ENCODE measurements at regions not wholly inside any gene's neighbourhood (a gene's known extent, or its start where the extent isn't known, plus 50 kb on each side); places are given as distances from the start of the nearest gene placed in this dataset.
A peak's percentile ranks its signal among the peaks of the same experiment; 100 is the strongest.

DNA sequence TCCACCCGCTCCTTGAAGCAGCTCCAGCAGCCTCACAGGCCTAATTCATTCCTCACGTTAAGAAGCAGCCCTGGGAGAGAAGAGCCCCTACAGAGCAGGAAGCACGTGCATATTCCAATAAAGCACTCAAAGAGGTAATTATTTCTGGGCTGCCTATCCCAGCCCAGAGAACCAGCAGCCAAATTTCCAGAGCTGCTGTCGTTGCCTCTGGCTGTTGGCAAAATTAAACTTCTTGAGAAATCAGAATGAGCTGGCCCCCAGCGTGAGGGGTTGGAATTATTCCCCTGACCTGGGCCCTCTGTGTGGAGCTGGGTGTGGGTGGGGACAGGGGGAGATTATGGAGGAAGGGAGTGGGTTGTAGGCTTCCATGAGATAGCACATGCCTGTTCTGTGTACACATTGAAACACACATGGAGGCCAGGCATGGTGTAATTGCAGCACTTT, 86.8 kb upstream of the HSPA9 start:
- H3K27me3 Mint-ChIP-seq (ENCODE audit: low read depth) = peaks cover 94% of the 10 kb centered on the region
- H3K27ac Mint-ChIP-seq = no peak overlapping the region

GRCh38 chr5:138661291-138661960, 86.2 kb upstream of the HSPA9 start:
- peaks cover 26% of the 10 kb centered on the region for H3K4me1 Mint-ChIP-seq (ENCODE audit: low read depth)
- peaks cover 0 to 1% of the 10 kb centered on the region in 2 donors for H3K36me3 Mint-ChIP-seq (ENCODE audit: insufficient read depth in 2 of 2)
- H3K9me3 Mint-ChIP-seq = no peaks in the 10 kb centered on the region
- H3K27me3 Mint-ChIP-seq (ENCODE audit: low read depth) = peaks cover 94% of the 10 kb centered on the region
- no peak overlapping the region for H3K4me3 Mint-ChIP-seq
- ATAC-seq (replicated peaks in 1 of 2) (no peak), DNase-seq (no peak)
- H3K27ac Mint-ChIP-seq = no peak overlapping the region

More for the DNA sequence above, 86.8 kb upstream of the HSPA9 start:
- ATAC-seq (replicated peaks in 1 of 2) = no peak
- Mint-ChIP-seq H3K36me3 (ENCODE audit: insufficient read depth in 2 of 2) (peaks cover 0 to 1% of the 10 kb centered on the region in 2 donors), H3K9me3 (no peaks in the 10 kb centered on the region), H3K4me3 (no peak overlapping the region), H3K4me1 (ENCODE audit: low read depth) (peaks cover 26% of the 10 kb centered on the region)
- DNase-seq = no peak

DNA sequence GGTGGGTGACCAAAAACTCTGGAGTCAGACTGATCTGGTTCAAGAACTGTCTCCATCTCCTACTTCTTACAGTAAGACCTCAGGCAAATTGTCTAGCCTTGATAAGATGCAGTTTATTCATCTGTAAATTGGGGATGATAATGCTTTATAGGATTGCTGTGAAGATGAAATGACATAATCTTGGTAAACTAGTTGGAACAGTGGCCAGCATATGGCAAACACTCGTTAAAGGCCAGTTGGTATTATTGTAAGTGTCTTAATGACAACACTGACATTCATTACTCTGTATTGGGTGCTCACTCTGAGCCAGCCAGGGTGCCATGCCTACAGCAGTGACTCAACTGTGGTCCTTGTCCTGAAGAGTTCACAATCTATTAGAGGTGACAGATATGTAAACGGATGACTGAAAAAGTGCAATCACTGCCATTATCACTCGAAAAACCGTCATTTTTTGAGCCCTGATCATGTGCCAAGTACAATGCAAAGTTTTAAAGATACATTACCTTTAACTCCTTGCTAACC, 84.9 kb upstream of the HSPA9 start:
- H3K9me3 Mint-ChIP-seq = no peaks in the 10 kb centered on the region
- ATAC-seq (replicated peaks in 1 of 2) (no peak), DNase-seq (no peak)
- H3K27ac Mint-ChIP-seq = no peak overlapping the region
- peaks cover 32% of the 10 kb centered on the region for H3K4me1 Mint-ChIP-seq (ENCODE audit: low read depth)
- no peaks in the 10 kb centered on the region for H3K36me3 Mint-ChIP-seq (ENCODE audit: insufficient read depth in 2 of 2)
- H3K27me3 Mint-ChIP-seq (ENCODE audit: low read depth) = peaks cover 94% of the 10 kb centered on the region
- H3K4me3 Mint-ChIP-seq = no peak overlapping the region

DNA sequence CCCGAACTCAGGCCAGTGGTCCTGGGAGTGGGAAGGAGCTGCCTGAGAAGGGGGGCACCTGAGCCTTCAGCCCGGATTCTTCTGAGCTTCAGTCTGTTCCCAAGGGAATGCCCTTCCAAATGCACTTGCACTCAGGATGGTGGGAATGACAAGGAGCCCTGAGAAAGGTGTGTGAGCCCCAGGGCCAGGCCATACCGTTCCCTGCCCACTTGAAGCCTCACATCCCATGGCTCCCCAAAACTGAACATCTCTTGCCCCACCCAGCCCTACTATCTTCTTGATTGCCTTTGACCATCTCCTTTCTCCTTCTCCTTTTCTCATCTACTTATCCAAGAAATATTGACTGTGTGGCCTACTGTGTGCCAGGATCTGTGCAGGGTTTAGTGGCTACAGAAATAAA, 84.4 kb upstream of the HSPA9 start:
- DNase-seq (no peak), ATAC-seq (replicated peaks in 1 of 2) (no peak)
- Mint-ChIP-seq H3K27me3 (ENCODE audit: low read depth) (peaks cover 94% of the 10 kb centered on the region), H3K36me3 (ENCODE audit: insufficient read depth in 2 of 2) (peaks cover 2 to 3% of the 10 kb centered on the region in 2 donors), H3K4me3 (no peak overlapping the region), H3K27ac (no peak overlapping the region), H3K4me1 (ENCODE audit: low read depth) (peaks cover 35% of the 10 kb centered on the region), H3K9me3 (no peaks in the 10 kb centered on the region)

DNA sequence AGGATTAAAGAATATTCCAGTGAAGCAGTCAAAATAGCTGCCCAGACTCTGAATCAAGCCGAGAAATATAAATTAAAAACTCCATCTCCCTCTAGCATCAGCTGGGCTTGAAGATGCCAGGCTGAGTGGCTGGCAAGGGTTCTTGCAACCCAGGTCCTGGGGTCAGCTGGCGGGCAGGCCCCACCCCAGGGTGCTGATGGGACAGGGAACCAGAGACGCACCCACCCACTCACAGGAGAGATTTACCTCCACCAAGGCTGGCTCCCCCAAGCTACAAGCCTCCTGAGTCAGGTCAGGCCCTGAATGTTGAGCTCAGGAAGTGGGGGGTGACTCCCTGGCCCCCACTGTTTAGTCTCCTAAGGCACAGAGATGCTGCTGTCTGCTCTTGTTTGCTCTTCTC, 83.9 kb upstream of the HSPA9 start:
- DNase-seq = no peak
- no peaks in the 10 kb centered on the region for H3K9me3 Mint-ChIP-seq
- H3K27me3 Mint-ChIP-seq (ENCODE audit: low read depth) = peaks cover 94% of the 10 kb centered on the region
- peaks cover 2 to 3% of the 10 kb centered on the region in 2 donors for H3K36me3 Mint-ChIP-seq (ENCODE audit: insufficient read depth in 2 of 2)
- H3K4me3 Mint-ChIP-seq = no peak overlapping the region
- H3K4me1 Mint-ChIP-seq (ENCODE audit: low read depth) = peaks cover 37% of the 10 kb centered on the region
- no peak overlapping the region for H3K27ac Mint-ChIP-seq
- ATAC-seq (replicated peaks in 1 of 2) = no peak

DNA sequence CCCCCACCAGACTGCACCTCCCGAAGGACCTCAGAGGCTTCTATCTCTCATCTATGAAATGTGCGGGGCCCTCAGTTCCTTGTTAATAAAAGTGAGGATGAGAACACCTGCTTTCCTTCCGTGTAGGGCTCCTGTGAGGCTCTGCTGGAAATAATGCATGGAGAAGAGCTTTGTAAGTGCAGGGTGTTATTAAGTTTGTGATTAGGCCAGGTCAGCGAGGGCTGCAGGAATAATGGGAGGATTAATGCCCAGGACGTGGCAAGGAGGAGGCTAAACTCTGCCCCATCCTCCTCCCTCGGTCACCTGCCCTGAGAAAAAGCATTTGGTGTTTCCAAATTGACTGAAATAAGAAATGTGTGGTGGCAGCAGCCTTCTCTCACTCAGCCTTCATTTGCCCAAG, 83.5 kb upstream of the HSPA9 start:
- ATAC-seq (replicated peaks in 1 of 2) (no peak), DNase-seq (no peak)
- Mint-ChIP-seq H3K9me3 (no peaks in the 10 kb centered on the region), H3K4me1 (ENCODE audit: low read depth) (peaks cover 40% of the 10 kb centered on the region), H3K4me3 (no peak overlapping the region), H3K36me3 (ENCODE audit: insufficient read depth in 2 of 2) (peaks cover 2 to 3% of the 10 kb centered on the region in 2 donors), H3K27me3 (ENCODE audit: low read depth) (peaks cover 94% of the 10 kb centered on the region), H3K27ac (no peak overlapping the region)

GRCh38 chr5:138657360-138657759, 82.2 kb upstream of the HSPA9 start:
- DNase-seq (no peak), ATAC-seq (replicated peaks in 1 of 2) (no peak)
- no peak overlapping the region for H3K27ac Mint-ChIP-seq
- peaks cover 31% of the 10 kb centered on the region for H3K4me1 Mint-ChIP-seq (ENCODE audit: low read depth)
- H3K4me3 Mint-ChIP-seq = no peak overlapping the region
- peaks cover 2 to 3% of the 10 kb centered on the region in 2 donors for H3K36me3 Mint-ChIP-seq (ENCODE audit: insufficient read depth in 2 of 2)
- H3K27me3 Mint-ChIP-seq (ENCODE audit: low read depth) = peaks cover 94% of the 10 kb centered on the region
- H3K9me3 Mint-ChIP-seq = no peaks in the 10 kb centered on the region

DNA sequence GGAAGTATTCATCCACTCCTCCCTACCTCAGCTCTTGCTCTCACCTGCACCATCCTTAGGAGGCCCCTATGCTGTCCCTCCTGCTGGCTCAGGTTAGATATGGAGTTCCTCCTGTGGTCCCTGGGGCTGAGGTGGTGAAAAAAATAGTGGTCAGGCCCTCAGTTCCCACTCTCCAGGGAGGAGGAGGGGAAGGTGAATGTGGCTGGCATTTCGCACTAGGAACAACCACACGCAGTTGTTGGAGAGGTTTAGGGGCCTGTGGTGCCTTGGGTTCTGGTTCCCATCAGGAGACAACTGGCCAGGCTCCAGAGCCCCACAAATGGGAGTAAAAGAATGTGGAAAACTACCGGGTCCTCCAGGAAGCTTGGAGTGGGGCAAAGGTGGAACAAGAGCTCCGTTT, 81.7 kb upstream of the HSPA9 start:
- Mint-ChIP-seq H3K36me3 (ENCODE audit: insufficient read depth in 2 of 2) (peaks cover 2 to 3% of the 10 kb centered on the region in 2 donors), H3K27ac (no peak overlapping the region), H3K9me3 (no peaks in the 10 kb centered on the region), H3K27me3 (ENCODE audit: low read depth) (peaks cover 94% of the 10 kb centered on the region), H3K4me1 (ENCODE audit: low read depth) (peaks cover 26% of the 10 kb centered on the region), H3K4me3 (no peak overlapping the region)
- DNase-seq (no peak), ATAC-seq (replicated peaks in 1 of 2) (no peak)

DNA sequence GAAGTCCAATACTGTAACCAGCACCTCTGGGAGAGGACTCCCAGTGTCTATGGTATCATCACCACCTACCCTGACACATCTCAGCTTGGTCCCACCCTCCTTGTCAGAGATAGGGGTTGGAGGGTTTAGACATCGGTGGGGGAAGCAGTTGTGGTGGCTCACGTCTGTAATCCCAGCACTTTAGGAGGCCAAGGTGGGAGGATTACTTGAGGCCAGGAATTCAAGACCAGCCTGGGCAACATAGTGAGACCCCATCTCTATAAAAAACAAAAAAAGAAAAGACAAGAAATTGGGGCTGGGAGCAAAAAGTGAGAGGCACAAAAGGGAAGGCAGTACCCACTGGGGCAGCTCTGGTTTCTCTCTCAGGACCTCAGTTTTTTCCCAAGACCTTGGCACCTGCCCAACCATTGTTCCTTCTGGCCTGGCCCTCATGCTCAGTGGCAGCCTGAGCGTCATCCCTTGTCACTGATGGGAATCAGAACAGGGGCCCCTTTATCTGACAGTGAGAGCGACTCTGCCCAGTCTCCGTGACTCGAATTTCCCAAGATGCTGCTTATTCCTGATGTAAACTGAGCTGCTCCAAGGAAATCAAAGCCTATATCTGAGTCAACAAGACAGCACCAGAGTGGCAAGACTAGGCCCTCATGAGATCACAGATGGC, 80.5 kb upstream of the HSPA9 start:
- Mint-ChIP-seq H3K27me3 (ENCODE audit: low read depth) (peaks cover 94% of the 10 kb centered on the region), H3K4me3 (no peak overlapping the region), H3K9me3 (no peaks in the 10 kb centered on the region), H3K4me1 (ENCODE audit: low read depth) (peaks cover 24% of the 10 kb centered on the region), H3K27ac (no peak overlapping the region), H3K36me3 (ENCODE audit: insufficient read depth in 2 of 2) (peaks cover 2 to 3% of the 10 kb centered on the region in 2 donors)
- no peak for ATAC-seq (replicated peaks in 1 of 2)
- DNase-seq = no peak

- peaks cover 93% of the 10 kb centered on the region for H3K27me3 Mint-ChIP-seq (ENCODE audit: low read depth)
- ATAC-seq (replicated peaks in 1 of 2) (peak; percentile 96 to 97), DNase-seq (peak; percentile 71 to 81)
- no peaks in the 10 kb centered on the region for H3K9me3 Mint-ChIP-seq
- H3K27ac Mint-ChIP-seq = peak overlapping the region; percentile 83
- H3K36me3 Mint-ChIP-seq (ENCODE audit: insufficient read depth in 2 of 2) = peaks cover 2 to 3% of the 10 kb centered on the region in 2 donors
- H3K4me1 Mint-ChIP-seq (ENCODE audit: low read depth) = peaks cover 24% of the 10 kb centered on the region
- H3K4me3 Mint-ChIP-seq = peak overlapping the region; percentile 34 to 54
Observed at GRCh38 chr5:138654281-138654867, 79.2 kb upstream of the HSPA9 start.

- DNase-seq (no peak), ATAC-seq (replicated peaks in 1 of 2) (no peak)
- Mint-ChIP-seq H3K36me3 (ENCODE audit: insufficient read depth in 2 of 2) (peaks cover 2 to 3% of the 10 kb centered on the region in 2 donors), H3K27me3 (ENCODE audit: low read depth) (peaks cover 95% of the 10 kb centered on the region), H3K4me1 (ENCODE audit: low read depth) (peaks cover 24% of the 10 kb centered on the region), H3K27ac (no peak overlapping the region), H3K4me3 (no peak overlapping the region), H3K9me3 (no peaks in the 10 kb centered on the region)
Observed at GRCh38 chr5:138653502-138653901, 78.3 kb upstream of the HSPA9 start.

DNA sequence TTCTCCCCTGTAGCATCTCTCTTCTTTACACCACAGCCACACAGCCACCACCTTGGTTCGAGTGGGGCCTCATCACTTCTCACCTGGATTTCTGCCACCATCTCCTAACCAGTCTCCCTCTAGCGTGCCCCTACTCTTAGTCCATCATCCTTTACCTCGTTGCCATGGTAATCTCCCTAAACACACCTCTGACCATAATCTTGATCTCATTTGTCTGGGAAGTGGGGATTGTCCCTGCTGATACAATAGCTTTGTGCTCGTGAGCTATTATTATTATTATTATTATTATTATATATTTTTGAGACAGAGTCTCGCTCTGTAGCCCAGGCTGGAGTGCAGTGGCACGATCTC, 76.5 kb upstream of the HSPA9 start:
- Mint-ChIP-seq H3K4me1 (ENCODE audit: low read depth) (peaks cover 24% of the 10 kb centered on the region), H3K4me3 (no peak overlapping the region), H3K27me3 (ENCODE audit: low read depth) (peaks cover 99% of the 10 kb centered on the region), H3K27ac (no peak overlapping the region), H3K36me3 (ENCODE audit: insufficient read depth in 2 of 2) (peaks cover 2 to 3% of the 10 kb centered on the region in 2 donors), H3K9me3 (no peaks in the 10 kb centered on the region)
- ATAC-seq (replicated peaks in 1 of 2) (no peak), DNase-seq (no peak)

DNA sequence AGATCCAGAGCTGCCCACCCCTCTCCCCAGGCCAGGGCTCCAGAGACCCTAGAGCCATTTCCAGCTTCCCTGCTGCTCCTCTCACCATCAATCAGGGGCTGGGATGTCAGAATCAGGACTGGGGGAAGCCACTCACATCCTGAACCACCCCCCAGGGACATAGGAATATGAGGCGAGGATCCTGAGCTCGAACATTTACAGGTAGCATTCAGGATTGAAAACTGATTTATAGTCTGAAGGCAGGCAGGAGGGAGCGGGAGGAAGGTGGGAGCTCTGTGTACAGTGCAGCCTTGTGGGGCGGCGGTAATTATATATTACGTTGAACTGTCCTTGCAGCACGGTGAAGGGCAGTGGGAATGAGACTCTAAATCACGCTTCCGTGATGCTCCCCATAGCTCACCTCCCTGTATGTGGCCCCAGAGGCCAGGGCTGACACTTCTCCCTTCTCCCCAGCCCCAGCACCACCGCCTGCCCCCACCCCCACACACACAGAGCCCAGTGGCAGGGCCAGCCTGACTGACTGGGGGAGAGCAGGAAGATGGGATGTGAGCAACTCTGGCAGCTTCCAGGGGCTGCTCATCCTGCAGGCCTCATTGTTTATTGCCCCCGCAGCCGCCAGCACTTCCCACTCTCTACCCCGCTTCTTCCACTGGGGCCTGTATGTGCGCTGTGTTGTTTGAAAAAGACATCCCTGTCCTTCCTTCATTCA, 76.0 kb upstream of the HSPA9 start:
- DNase-seq (no peak), ATAC-seq (replicated peaks in 1 of 2) (no peak)
- Mint-ChIP-seq H3K9me3 (no peaks in the 10 kb centered on the region), H3K4me3 (no peak overlapping the region), H3K36me3 (ENCODE audit: insufficient read depth in 2 of 2) (peaks cover 2 to 3% of the 10 kb centered on the region in 2 donors), H3K27ac (no peak overlapping the region), H3K4me1 (ENCODE audit: low read depth) (peaks cover 24% of the 10 kb centered on the region), H3K27me3 (ENCODE audit: low read depth) (peaks cover 99% of the 10 kb centered on the region)
